B cell (primary cell): ENCODE measurements at regions not wholly inside any gene's neighbourhood (a gene's known extent, or its start where the extent isn't known, plus 50 kb on each side); places are given as distances from the start of the nearest gene placed in this dataset.

Source experiments
- CTCF ChIP-seq: fragments of 200-600 bp; IDR thresholded peaks from one replicate; pipeline ENCODE4 v1.8.0; 2022; ENCODE audit warnings: antibody characterized with exemption, mild to moderate bottlenecking
- EZH2 ChIP-seq: IDR thresholded peaks from 2 replicates; pipeline ENCODE4 v1.6.1; 2012; ENCODE audit warnings: borderline replicate concordance, low read depth, mild to moderate bottlenecking, moderate library complexity, low read length; ENCODE audit not compliant: insufficient read depth, poor library complexity, severe bottlenecking

- no peak for TF ChIP-seq CTCF
- TF ChIP-seq EZH2: no peak
Measured at GRCh38 chr18:2236232-2236631, 335.1 kb downstream of the METTL4 start.
